ENCODE measurements at regions not wholly inside any gene's neighbourhood (a gene's known extent, or its start where the extent isn't known, plus 50 kb on each side); places are given as distances from the start of the nearest gene placed in this dataset.

GRCh38 chr7:68321076-68321639, 1277.1 kb upstream of the AUTS2 start:
- Histone ChIP-seq H3K36me3 (replicated peaks; ENCODE audit: low read depth, low read length) (no peaks in the 10 kb centered on the region), H2AFZ (ENCODE audit: low read depth, low read length) (no peak overlapping the region), H4K20me1 (ENCODE audit: insufficient read depth, low read length) (no peaks in the 10 kb centered on the region), H3K27me3 (ENCODE audit: low read depth, low read length) (no peaks in the 10 kb centered on the region), H3K79me2 (ENCODE audit: low read length) (no peaks in the 10 kb centered on the region), H3K9me3 (ENCODE audit: insufficient read depth, low read length) (no peaks in the 10 kb centered on the region), H3K4me1 (ENCODE audit: low read length) (no peaks in the 10 kb centered on the region), H3K9ac (ENCODE audit: low read length) (no peak overlapping the region), H3K4me3 (ENCODE audit: low read length) (no peak overlapping the region), H3K4me2 (ENCODE audit: low read length) (no peak overlapping the region), H3K27ac (ENCODE audit: low read length) (no peak overlapping the region)
- TF ChIP-seq EZH2phosphoT487 (IDR thresholded peaks at IDR 0.05; ENCODE audit: low read depth) = no peak
- no peak for TF ChIP-seq CTCF (IDR thresholded peaks at IDR 0.05; ENCODE audit: low read depth, low read length)

GRCh38 chr7:68321776-68322496, 1276.3 kb upstream of the AUTS2 start:
- Histone ChIP-seq H3K4me3 (ENCODE audit: low read length) (no peak overlapping the region), H2AFZ (ENCODE audit: low read depth, low read length) (no peak overlapping the region), H4K20me1 (ENCODE audit: insufficient read depth, low read length) (no peaks in the 10 kb centered on the region), H3K4me1 (ENCODE audit: low read length) (no peaks in the 10 kb centered on the region), H3K9me3 (ENCODE audit: insufficient read depth, low read length) (no peaks in the 10 kb centered on the region), H3K79me2 (ENCODE audit: low read length) (no peaks in the 10 kb centered on the region), H3K27ac (ENCODE audit: low read length) (no peak overlapping the region), H3K4me2 (ENCODE audit: low read length) (no peak overlapping the region), H3K36me3 (replicated peaks; ENCODE audit: low read depth, low read length) (no peaks in the 10 kb centered on the region), H3K27me3 (ENCODE audit: low read depth, low read length) (no peaks in the 10 kb centered on the region), H3K9ac (ENCODE audit: low read length) (no peak overlapping the region)
- no peak for TF ChIP-seq CTCF (IDR thresholded peaks at IDR 0.05; ENCODE audit: low read depth, low read length)
- no peak for TF ChIP-seq EZH2phosphoT487 (IDR thresholded peaks at IDR 0.05; ENCODE audit: low read depth)

- TF ChIP-seq EZH2phosphoT487 (IDR thresholded peaks at IDR 0.05; ENCODE audit: low read depth) = no peak
- H3K9me3 ChIP-seq (ENCODE audit: insufficient read depth, low read length) = no peaks in the 10 kb centered on the region
- no peak overlapping the region for H3K27ac ChIP-seq (ENCODE audit: low read length)
- no peak overlapping the region for H3K4me3 ChIP-seq (ENCODE audit: low read length)
- no peaks in the 10 kb centered on the region for H4K20me1 ChIP-seq (ENCODE audit: insufficient read depth, low read length)
- no peak overlapping the region for H2AFZ ChIP-seq (ENCODE audit: low read depth, low read length)
- no peaks in the 10 kb centered on the region for H3K27me3 ChIP-seq (ENCODE audit: low read depth, low read length)
- H3K36me3 ChIP-seq (replicated peaks; ENCODE audit: low read depth, low read length) = no peaks in the 10 kb centered on the region
- H3K9ac ChIP-seq (ENCODE audit: low read length) = no peak overlapping the region
- no peaks in the 10 kb centered on the region for H3K79me2 ChIP-seq (ENCODE audit: low read length)
- no peak overlapping the region for H3K4me2 ChIP-seq (ENCODE audit: low read length)
- H3K4me1 ChIP-seq (ENCODE audit: low read length) = no peaks in the 10 kb centered on the region
Observed at GRCh38 chr7:68324621-68325020, 1273.7 kb upstream of the AUTS2 start.

GRCh38 chr7:68334216-68334615, 1264.1 kb upstream of the AUTS2 start:
- Histone ChIP-seq H3K79me2 (ENCODE audit: low read length) (no peaks in the 10 kb centered on the region), H3K27ac (ENCODE audit: low read length) (no peak overlapping the region), H3K4me1 (ENCODE audit: low read length) (no peaks in the 10 kb centered on the region), H3K4me3 (ENCODE audit: low read length) (no peak overlapping the region), H3K4me2 (ENCODE audit: low read length) (no peak overlapping the region), H3K9me3 (ENCODE audit: insufficient read depth, low read length) (no peaks in the 10 kb centered on the region), H2AFZ (ENCODE audit: low read depth, low read length) (no peak overlapping the region), H4K20me1 (ENCODE audit: insufficient read depth, low read length) (no peaks in the 10 kb centered on the region), H3K27me3 (ENCODE audit: low read depth, low read length) (no peaks in the 10 kb centered on the region), H3K36me3 (replicated peaks; ENCODE audit: low read depth, low read length) (no peaks in the 10 kb centered on the region), H3K9ac (ENCODE audit: low read length) (no peak overlapping the region)
- TF ChIP-seq CTCF (IDR thresholded peaks at IDR 0.05; ENCODE audit: low read depth, low read length) (no peak), EZH2phosphoT487 (IDR thresholded peaks at IDR 0.05; ENCODE audit: low read depth) (no peak)

Measured in OCI-LY3 (cell line).